ENCODE measurements at regions not wholly inside any gene's neighbourhood (a gene's known extent, or its start where the extent isn't known, plus 50 kb on each side); places are given as distances from the start of the nearest gene placed in this dataset.

GRCh38 chr4:131370846-131371245, 1778.2 kb upstream of the PCDH10 start:
- TF ChIP-seq, protein P1, sequence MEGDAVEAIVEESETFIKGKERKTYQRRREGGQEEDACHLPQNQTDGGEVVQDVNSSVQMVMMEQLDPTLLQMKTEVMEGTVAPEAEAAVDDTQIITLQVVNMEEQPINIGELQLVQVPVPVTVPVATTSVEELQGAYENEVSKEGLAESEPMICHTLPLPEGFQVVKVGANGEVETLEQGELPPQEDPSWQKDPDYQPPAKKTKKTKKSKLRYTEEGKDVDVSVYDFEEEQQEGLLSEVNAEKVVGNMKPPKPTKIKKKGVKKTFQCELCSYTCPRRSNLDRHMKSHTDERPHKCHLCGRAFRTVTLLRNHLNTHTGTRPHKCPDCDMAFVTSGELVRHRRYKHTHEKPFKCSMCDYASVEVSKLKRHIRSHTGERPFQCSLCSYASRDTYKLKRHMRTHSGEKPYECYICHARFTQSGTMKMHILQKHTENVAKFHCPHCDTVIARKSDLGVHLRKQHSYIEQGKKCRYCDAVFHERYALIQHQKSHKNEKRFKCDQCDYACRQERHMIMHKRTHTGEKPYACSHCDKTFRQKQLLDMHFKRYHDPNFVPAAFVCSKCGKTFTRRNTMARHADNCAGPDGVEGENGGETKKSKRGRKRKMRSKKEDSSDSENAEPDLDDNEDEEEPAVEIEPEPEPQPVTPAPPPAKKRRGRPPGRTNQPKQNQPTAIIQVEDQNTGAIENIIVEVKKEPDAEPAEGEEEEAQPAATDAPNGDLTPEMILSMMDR (IDR thresholded peaks at IDR 0.05), result no peak
- TF ChIP-seq EZH2 (IDR thresholded peaks at IDR 0.05; ENCODE audit: borderline replicate concordance, insufficient read depth, low read depth, low read length, poor library complexity, severe bottlenecking), result no peak

All from B cell (primary cell).